Natural killer cell (primary cell): ENCODE measurements at regions not wholly inside any gene's neighbourhood (a gene's known extent, or its start where the extent isn't known, plus 50 kb on each side); places are given as distances from the start of the nearest gene placed in this dataset.

Experiments used
- ATAC-seq, 3 donors: fragments of 150-1000 bp in 2 of 3; fragments of 200-7000 bp in 1 of 3; cut with Tn5 transposase; 1 replicate in 1 of 3; 2 replicates in 2 of 3; pipeline ENCODE4 v1.10.0; 2021; ENCODE audit warnings: mild to moderate bottlenecking in 2 of 3, moderate library complexity in 2 of 3
- DNase-seq, 2 donors: peaks; one replicate each; pipeline versions ENCODE4 v3.0.0 to v3.0.0-alpha.2; 2013 to 2021; ENCODE audit warnings: mixed read lengths in 1 of 2
- H3K27ac ChIP-seq: one replicate; pipeline ENCODE4 v1.5.1; 2013; ENCODE audit warnings: mild to moderate bottlenecking, low read length
- H3K27me3 ChIP-seq: one replicate; pipeline ENCODE4 v1.6.1; 2013; ENCODE audit warnings: low read length; ENCODE audit not compliant: control insufficient read depth, insufficient read depth
- H3K36me3 ChIP-seq: one replicate; pipeline ENCODE4 v1.6.1; 2013; ENCODE audit warnings: low read length; ENCODE audit not compliant: control insufficient read depth, insufficient read depth
- H3K4me1 ChIP-seq: one replicate; pipeline ENCODE4 v1.6.1; 2013; ENCODE audit warnings: low read length; ENCODE audit not compliant: control insufficient read depth, insufficient read depth
- H3K4me3 ChIP-seq: one replicate; pipeline ENCODE4 v1.5.1; 2013; ENCODE audit warnings: low read length
- H3K9me3 ChIP-seq: one replicate; pipeline ENCODE4 v1.6.1; 2013; ENCODE audit warnings: low read length; ENCODE audit not compliant: control insufficient read depth, insufficient read depth
- H3K27ac Mint-ChIP-seq, 2 donors: one replicate each; pipeline ENCODE4 v1.8.0; 2022; ENCODE audit warnings: mild to moderate bottlenecking in 2 of 2, mixed read lengths in 2 of 2, moderate library complexity in 1 of 2
- H3K27me3 Mint-ChIP-seq, 2 donors: one replicate each; pipeline ENCODE4 v1.8.0; 2022; ENCODE audit warnings: low read depth in 2 of 2, mixed read lengths in 2 of 2
- H3K36me3 Mint-ChIP-seq: one replicate; pipeline ENCODE4 v1.8.0; 2022; ENCODE audit warnings: mixed read lengths
- H3K4me1 Mint-ChIP-seq, 2 donors: one replicate each; pipeline ENCODE4 v1.8.0; 2022; ENCODE audit warnings: mixed read lengths in 2 of 2
- H3K4me3 Mint-ChIP-seq: one replicate; pipeline ENCODE4 v1.8.0; 2022; ENCODE audit warnings: mild to moderate bottlenecking, moderate library complexity, mixed read lengths
- H3K9me3 Mint-ChIP-seq, 2 donors: one replicate each; pipeline ENCODE4 v1.8.0; 2022; ENCODE audit warnings: mixed read lengths in 2 of 2
- WGBS: methylation state at CpG from one replicate; pipeline ENCODE4 v1.1.7; 2013; ENCODE audit warnings: missing lambda C conversion rate; ENCODE audit not compliant: insufficient coverage; 5-methylcytosine and 5-hydroxymethylcytosine counted together
- intact Hi-C: fragments of 100-400 bp; cut with micrococcal nuclease; formaldehyde crosslinking; loops from one replicate; pipeline ENCODE4 v1.14.2; 2022
- TF ChIP-seq, protein P1 (sequence below): fragments of 200-600 bp; IDR thresholded peaks from one replicate; pipeline ENCODE4 v1.8.0; 2022; ENCODE audit warnings: antibody characterized with exemption

DNA sequence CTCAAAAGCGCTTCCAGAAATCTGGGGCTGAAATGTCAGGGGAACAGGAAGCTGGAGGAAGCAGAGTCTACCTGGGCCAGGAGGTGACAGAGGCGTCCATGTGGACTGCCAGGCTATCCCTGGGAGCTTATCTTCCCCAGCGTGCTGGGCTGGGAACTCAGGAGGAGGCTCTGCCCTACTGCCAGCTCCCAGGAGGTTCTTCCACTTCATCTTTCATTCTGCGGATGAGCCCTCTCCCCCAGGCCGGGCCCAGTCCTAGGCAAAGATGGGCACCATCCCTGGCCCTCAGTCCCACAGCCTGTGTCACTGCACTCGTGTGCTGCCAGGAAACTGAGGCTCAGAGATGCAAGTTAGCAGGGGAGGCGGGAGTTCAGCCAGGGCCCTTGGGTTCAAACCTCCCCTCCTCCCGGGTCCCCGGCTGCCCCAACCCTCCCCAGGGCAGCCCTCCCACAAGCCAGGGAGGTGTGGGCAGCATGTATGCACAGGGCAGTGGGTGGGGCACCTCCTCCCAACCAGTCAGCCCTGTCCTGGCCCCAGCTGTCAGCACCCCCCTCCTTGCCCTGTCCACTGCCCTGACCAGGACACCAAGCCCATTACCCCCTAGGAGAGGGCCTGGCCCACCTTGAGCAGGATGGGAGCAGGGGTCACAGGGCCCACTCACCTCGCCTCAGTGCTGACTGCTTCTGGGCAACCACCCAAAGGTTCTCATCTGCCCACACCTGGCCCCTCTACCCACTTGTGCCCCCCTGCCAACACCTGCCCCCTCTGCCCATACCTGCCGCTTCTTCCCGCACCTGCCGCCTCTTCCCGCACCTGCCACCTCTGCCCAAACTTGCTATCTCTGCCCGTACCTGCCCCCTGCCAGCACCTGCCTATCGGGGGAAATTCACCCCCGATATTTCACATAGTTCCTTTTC is 226.0 kb downstream of the NPHP4 start:
- no peaks in the 10 kb centered on the region for H3K36me3 ChIP-seq
- 81% methylated on average over 17 of the region's 17 CpGs for WGBS
- Mint-ChIP-seq H3K27ac (no peak overlapping the region), H3K4me3 (no peak overlapping the region), H3K27me3 (peaks cover 23 to 33% of the 10 kb centered on the region in 2 donors), H3K4me1 (peaks cover 0 to 3% of the 10 kb centered on the region in 2 donors), H3K9me3 (no peaks in the 10 kb centered on the region), H3K36me3 (no peaks in the 10 kb centered on the region)
- no peak for DNase-seq
- H3K27ac ChIP-seq: no peak overlapping the region
- no peak overlapping the region for H3K4me3 ChIP-seq
- H3K4me1 ChIP-seq: no peaks in the 10 kb centered on the region
- TF ChIP-seq, protein P1, sequence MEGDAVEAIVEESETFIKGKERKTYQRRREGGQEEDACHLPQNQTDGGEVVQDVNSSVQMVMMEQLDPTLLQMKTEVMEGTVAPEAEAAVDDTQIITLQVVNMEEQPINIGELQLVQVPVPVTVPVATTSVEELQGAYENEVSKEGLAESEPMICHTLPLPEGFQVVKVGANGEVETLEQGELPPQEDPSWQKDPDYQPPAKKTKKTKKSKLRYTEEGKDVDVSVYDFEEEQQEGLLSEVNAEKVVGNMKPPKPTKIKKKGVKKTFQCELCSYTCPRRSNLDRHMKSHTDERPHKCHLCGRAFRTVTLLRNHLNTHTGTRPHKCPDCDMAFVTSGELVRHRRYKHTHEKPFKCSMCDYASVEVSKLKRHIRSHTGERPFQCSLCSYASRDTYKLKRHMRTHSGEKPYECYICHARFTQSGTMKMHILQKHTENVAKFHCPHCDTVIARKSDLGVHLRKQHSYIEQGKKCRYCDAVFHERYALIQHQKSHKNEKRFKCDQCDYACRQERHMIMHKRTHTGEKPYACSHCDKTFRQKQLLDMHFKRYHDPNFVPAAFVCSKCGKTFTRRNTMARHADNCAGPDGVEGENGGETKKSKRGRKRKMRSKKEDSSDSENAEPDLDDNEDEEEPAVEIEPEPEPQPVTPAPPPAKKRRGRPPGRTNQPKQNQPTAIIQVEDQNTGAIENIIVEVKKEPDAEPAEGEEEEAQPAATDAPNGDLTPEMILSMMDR: no peak
- ATAC-seq: no peak
- intact Hi-C loops: no loop called here
- no peaks in the 10 kb centered on the region for H3K9me3 ChIP-seq
- no peaks in the 10 kb centered on the region for H3K27me3 ChIP-seq

- peaks cover 20 to 29% of the 10 kb centered on the region in 2 donors for H3K27me3 Mint-ChIP-seq
- Histone ChIP-seq H3K4me1 (no peaks in the 10 kb centered on the region), H3K9me3 (no peaks in the 10 kb centered on the region), H3K27ac (no peak overlapping the region), H3K27me3 (no peaks in the 10 kb centered on the region), H3K36me3 (no peaks in the 10 kb centered on the region), H3K4me3 (no peak overlapping the region)
- DNase-seq: no peak
- ATAC-seq: no peak
- no peak overlapping the region for H3K27ac Mint-ChIP-seq
- no peaks in the 10 kb centered on the region for H3K9me3 Mint-ChIP-seq
- H3K4me3 Mint-ChIP-seq: no peak overlapping the region
- TF ChIP-seq, protein P1: no peak
- no peaks in the 10 kb centered on the region for H3K4me1 Mint-ChIP-seq
- no peaks in the 10 kb centered on the region for H3K36me3 Mint-ChIP-seq
- WGBS: 12% methylated on average over 5 of the region's 5 CpGs
- intact Hi-C loops: no loop called here
These were observed 226.7 kb downstream of the NPHP4 start for GRCh38 chr1:5765483-5765882.

GRCh38 chr1:5764959-5765358 is 227.3 kb downstream of the NPHP4 start:
- TF ChIP-seq, protein P1: no peak
- intact Hi-C loops: no loop called here
- H3K27me3 ChIP-seq: no peaks in the 10 kb centered on the region
- H3K4me3 Mint-ChIP-seq: no peak overlapping the region
- DNase-seq (no peak), ATAC-seq (no peak)
- no peaks in the 10 kb centered on the region for H3K36me3 Mint-ChIP-seq
- H3K9me3 Mint-ChIP-seq: no peaks in the 10 kb centered on the region
- no peak overlapping the region for H3K27ac ChIP-seq
- H3K4me1 Mint-ChIP-seq: no peaks in the 10 kb centered on the region
- H3K4me3 ChIP-seq: no peak overlapping the region
- no peaks in the 10 kb centered on the region for H3K9me3 ChIP-seq
- no peak overlapping the region for H3K27ac Mint-ChIP-seq
- H3K36me3 ChIP-seq: no peaks in the 10 kb centered on the region
- peaks cover 20 to 32% of the 10 kb centered on the region in 2 donors for H3K27me3 Mint-ChIP-seq
- no peaks in the 10 kb centered on the region for H3K4me1 ChIP-seq
- 87% methylated on average over 10 of the region's 10 CpGs for WGBS

- ATAC-seq (no peak), DNase-seq (no peak)
- H3K9me3 ChIP-seq: no peaks in the 10 kb centered on the region
- H3K36me3 ChIP-seq: no peaks in the 10 kb centered on the region
- 40% methylated on average over 8 of the region's 8 CpGs for WGBS
- H3K27me3 Mint-ChIP-seq: peaks cover 22 to 32% of the 10 kb centered on the region in 2 donors
- TF ChIP-seq, protein P1: no peak
- no peaks in the 10 kb centered on the region for H3K27me3 ChIP-seq
- no peak overlapping the region for H3K27ac ChIP-seq
- no peaks in the 10 kb centered on the region for H3K4me1 Mint-ChIP-seq
- H3K36me3 Mint-ChIP-seq: no peaks in the 10 kb centered on the region
- no peaks in the 10 kb centered on the region for H3K4me1 ChIP-seq
- H3K27ac Mint-ChIP-seq: no peak overlapping the region
- no peak overlapping the region for H3K4me3 ChIP-seq
- intact Hi-C loops: no loop called here
- H3K4me3 Mint-ChIP-seq: no peak overlapping the region
- H3K9me3 Mint-ChIP-seq: no peaks in the 10 kb centered on the region
These were observed 227.8 kb downstream of the NPHP4 start for GRCh38 chr1:5764464-5764863.
